ENCODE measurements at regions not wholly inside any gene's neighbourhood (a gene's known extent, or its start where the extent isn't known, plus 50 kb on each side); places are given as distances from the start of the nearest gene placed in this dataset.

DNA sequence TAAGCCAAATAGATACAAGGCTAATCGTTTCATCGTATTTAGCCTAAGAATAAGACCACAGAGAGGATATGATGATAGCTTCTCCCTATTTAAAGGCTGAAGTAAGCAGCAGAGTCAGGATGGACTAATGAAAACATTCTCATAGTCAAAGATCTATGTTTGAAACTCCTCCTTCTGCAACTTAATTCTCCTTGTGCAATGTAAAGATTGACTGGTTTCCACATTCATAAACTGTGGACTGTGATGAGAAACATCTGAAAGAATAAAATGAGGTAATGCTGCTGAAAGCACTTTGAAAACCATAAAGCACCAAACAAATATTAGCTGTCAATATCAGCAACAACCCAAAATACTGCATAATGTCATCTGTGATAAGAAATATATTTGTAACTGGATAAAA, 361.9 kb downstream of the CSNK1G3 start:
- H3K27me3 Mint-ChIP-seq, result no peaks in the 10 kb centered on the region
- H3K36me3 Mint-ChIP-seq (ENCODE audit: insufficient read depth), result no peaks in the 10 kb centered on the region
- no peak overlapping the region for H3K27ac Mint-ChIP-seq
- no peak for DNase-seq (ENCODE audit: low spot score, unreplicated experiment)
- H3K4me3 Mint-ChIP-seq (ENCODE audit: low read depth), result no peak overlapping the region
- H3K9me3 Mint-ChIP-seq (ENCODE audit: low read depth), result no peaks in the 10 kb centered on the region
- peaks cover 37% of the 10 kb centered on the region for H3K4me1 Mint-ChIP-seq (ENCODE audit: low read depth)
- TF ChIP-seq, protein P1, sequence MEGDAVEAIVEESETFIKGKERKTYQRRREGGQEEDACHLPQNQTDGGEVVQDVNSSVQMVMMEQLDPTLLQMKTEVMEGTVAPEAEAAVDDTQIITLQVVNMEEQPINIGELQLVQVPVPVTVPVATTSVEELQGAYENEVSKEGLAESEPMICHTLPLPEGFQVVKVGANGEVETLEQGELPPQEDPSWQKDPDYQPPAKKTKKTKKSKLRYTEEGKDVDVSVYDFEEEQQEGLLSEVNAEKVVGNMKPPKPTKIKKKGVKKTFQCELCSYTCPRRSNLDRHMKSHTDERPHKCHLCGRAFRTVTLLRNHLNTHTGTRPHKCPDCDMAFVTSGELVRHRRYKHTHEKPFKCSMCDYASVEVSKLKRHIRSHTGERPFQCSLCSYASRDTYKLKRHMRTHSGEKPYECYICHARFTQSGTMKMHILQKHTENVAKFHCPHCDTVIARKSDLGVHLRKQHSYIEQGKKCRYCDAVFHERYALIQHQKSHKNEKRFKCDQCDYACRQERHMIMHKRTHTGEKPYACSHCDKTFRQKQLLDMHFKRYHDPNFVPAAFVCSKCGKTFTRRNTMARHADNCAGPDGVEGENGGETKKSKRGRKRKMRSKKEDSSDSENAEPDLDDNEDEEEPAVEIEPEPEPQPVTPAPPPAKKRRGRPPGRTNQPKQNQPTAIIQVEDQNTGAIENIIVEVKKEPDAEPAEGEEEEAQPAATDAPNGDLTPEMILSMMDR (IDR thresholded peaks at IDR 0.05; ENCODE audit: unreplicated experiment), result no peak

DNA sequence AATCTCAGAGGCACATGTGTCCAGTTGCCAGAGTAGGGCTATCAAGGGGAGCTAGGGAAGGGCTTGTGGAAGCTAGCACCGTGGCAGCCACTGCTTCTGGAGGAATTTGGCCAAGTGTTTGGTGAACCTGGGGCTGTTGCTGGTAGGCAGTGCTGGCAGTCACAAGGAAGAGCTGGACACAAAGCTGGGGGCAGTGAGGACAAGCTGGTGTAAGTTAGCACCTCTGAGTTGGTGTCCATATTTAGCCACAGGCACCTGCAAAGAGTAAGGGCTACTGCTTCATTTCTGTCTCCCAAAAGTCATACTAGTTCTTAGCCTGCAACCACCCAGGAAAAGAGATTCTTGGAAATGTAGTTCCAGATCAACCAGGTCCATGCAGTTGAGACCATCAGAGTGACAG, 359.4 kb downstream of the CSNK1G3 start:
- no peak for DNase-seq (ENCODE audit: low spot score, unreplicated experiment)
- Mint-ChIP-seq H3K4me1 (ENCODE audit: low read depth) (peaks cover 38% of the 10 kb centered on the region), H3K27me3 (no peaks in the 10 kb centered on the region), H3K4me3 (ENCODE audit: low read depth) (no peak overlapping the region), H3K36me3 (ENCODE audit: insufficient read depth) (no peaks in the 10 kb centered on the region), H3K9me3 (ENCODE audit: low read depth) (peaks cover 6% of the 10 kb centered on the region), H3K27ac (no peak overlapping the region)
- TF ChIP-seq, protein P1 (IDR thresholded peaks at IDR 0.05; ENCODE audit: unreplicated experiment), result no peak

DNA sequence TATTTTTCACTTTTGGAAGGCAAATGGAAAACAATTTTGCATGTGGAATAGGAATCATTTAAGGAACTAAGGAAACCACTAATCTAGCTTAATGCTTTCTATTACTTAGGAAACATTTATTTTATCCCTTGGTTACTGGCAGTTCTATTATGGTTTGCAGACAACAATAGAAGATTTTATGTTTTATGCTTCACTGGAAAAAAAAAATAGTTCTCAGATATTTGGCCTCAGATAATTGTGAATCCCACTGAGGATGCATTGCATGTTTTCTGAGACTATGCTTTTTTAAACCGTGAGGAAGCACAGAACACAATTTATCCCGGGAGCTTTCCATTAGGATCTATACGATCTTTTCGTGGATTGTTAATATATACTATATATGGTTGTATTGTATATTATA, 356.9 kb downstream of the CSNK1G3 start:
- DNase-seq (ENCODE audit: low spot score, unreplicated experiment), result no peak
- Mint-ChIP-seq H3K27me3 (no peaks in the 10 kb centered on the region), H3K9me3 (ENCODE audit: low read depth) (peaks cover 6% of the 10 kb centered on the region), H3K36me3 (ENCODE audit: insufficient read depth) (no peaks in the 10 kb centered on the region), H3K4me1 (ENCODE audit: low read depth) (peaks cover 15% of the 10 kb centered on the region), H3K4me3 (ENCODE audit: low read depth) (no peak overlapping the region), H3K27ac (no peak overlapping the region)
- TF ChIP-seq, protein P1 (IDR thresholded peaks at IDR 0.05; ENCODE audit: unreplicated experiment), result no peak

DNA sequence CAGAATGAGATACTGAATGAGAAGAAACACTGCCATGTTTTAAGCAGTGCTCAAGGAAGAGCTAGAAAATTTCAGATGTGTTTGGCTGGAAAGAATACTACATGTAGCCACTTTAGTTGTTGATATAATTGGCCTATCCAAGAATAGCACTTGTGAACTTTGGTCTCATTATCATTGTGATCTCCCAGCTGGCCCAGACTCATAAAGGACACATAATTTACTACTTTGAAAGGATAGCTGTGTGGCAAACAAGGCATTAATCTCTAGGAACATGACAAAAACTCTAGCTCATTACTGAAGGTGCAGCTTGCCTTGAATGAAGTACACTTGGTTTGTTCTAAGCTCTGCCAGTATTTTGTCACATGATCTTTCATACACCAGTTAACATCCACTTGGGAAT, 356.3 kb downstream of the CSNK1G3 start:
- TF ChIP-seq, protein P1 (IDR thresholded peaks at IDR 0.05; ENCODE audit: unreplicated experiment), result no peak
- Mint-ChIP-seq H3K4me3 (ENCODE audit: low read depth) (no peak overlapping the region), H3K36me3 (ENCODE audit: insufficient read depth) (no peaks in the 10 kb centered on the region), H3K27ac (no peak overlapping the region), H3K9me3 (ENCODE audit: low read depth) (peaks cover 6% of the 10 kb centered on the region), H3K27me3 (no peaks in the 10 kb centered on the region), H3K4me1 (ENCODE audit: low read depth) (peaks cover 10% of the 10 kb centered on the region)
- DNase-seq (ENCODE audit: low spot score, unreplicated experiment), result no peak

DNA sequence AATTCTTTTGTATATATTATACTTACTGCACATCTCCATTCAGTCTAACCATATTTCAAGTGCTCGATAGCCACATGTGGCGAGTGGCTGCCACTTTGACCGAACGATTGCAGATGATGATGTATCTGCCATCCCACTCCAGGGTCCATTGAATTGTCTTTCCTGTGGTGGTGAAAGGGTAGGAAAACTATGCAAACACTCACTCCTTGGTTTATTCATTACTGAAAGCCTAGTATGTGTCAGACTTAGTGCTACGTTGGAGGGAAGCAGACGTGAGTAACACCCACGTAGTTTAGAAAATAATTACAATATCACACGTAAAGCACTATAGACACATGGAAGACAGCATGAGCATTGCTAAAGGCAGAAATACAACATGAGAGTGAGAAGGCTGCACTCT, 353.7 kb downstream of the CSNK1G3 start:
- no peaks in the 10 kb centered on the region for H3K36me3 Mint-ChIP-seq (ENCODE audit: insufficient read depth)
- no peaks in the 10 kb centered on the region for H3K27me3 Mint-ChIP-seq
- H3K4me1 Mint-ChIP-seq (ENCODE audit: low read depth), result peaks cover 9% of the 10 kb centered on the region
- DNase-seq (ENCODE audit: low spot score, unreplicated experiment), result no peak
- TF ChIP-seq, protein P1 (IDR thresholded peaks at IDR 0.05; ENCODE audit: unreplicated experiment), result no peak
- H3K9me3 Mint-ChIP-seq (ENCODE audit: low read depth), result peaks cover 6% of the 10 kb centered on the region
- H3K4me3 Mint-ChIP-seq (ENCODE audit: low read depth), result no peak overlapping the region
- H3K27ac Mint-ChIP-seq, result no peak overlapping the region
